ENCODE measurements at regions not wholly inside any gene's neighbourhood (a gene's known extent, or its start where the extent isn't known, plus 50 kb on each side); places are given as distances from the start of the nearest gene placed in this dataset.

DNA sequence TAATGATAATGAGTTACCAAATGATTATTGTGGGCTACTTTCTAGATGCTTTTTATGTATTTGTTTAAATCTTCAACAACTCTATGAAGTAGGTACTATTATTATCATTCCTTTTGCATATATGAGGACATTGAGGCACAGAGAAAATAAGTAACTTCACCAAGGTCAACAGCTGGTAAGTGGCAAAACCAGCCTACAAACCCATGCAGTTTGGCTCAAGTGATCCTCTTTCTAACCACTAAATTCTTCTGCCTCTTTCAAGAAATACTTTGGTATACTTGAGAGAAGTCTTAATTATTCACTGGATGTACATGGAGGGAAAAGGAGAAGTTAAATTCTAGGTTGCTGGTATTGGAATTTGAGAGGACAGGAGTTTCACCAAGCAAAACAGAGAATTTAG, 495.2 kb upstream of the CADM1 start:
- in situ Hi-C loops (cut with HindIII; ENCODE audit: low pct_unique_long_range_greater_than_20kb, low sequenced_read_pairs), result no loop called here
- BruUV-seq (replicated peaks), result no TSS peak
- TF ChIP-seq, protein P1, sequence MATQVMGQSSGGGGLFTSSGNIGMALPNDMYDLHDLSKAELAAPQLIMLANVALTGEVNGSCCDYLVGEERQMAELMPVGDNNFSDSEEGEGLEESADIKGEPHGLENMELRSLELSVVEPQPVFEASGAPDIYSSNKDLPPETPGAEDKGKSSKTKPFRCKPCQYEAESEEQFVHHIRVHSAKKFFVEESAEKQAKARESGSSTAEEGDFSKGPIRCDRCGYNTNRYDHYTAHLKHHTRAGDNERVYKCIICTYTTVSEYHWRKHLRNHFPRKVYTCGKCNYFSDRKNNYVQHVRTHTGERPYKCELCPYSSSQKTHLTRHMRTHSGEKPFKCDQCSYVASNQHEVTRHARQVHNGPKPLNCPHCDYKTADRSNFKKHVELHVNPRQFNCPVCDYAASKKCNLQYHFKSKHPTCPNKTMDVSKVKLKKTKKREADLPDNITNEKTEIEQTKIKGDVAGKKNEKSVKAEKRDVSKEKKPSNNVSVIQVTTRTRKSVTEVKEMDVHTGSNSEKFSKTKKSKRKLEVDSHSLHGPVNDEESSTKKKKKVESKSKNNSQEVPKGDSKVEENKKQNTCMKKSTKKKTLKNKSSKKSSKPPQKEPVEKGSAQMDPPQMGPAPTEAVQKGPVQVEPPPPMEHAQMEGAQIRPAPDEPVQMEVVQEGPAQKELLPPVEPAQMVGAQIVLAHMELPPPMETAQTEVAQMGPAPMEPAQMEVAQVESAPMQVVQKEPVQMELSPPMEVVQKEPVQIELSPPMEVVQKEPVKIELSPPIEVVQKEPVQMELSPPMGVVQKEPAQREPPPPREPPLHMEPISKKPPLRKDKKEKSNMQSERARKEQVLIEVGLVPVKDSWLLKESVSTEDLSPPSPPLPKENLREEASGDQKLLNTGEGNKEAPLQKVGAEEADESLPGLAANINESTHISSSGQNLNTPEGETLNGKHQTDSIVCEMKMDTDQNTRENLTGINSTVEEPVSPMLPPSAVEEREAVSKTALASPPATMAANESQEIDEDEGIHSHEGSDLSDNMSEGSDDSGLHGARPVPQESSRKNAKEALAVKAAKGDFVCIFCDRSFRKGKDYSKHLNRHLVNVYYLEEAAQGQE (IDR thresholded peaks at IDR 0.05; ENCODE audit: insufficient read depth in 1 of 2, low read depth in 2 of 2, low read length in 1 of 2), result no peak
- no peak for TF ChIP-seq TCF7L2 (IDR thresholded peaks at IDR 0.05; ENCODE audit: low read depth, low read length)
- TF ChIP-seq SIN3A (IDR thresholded peaks at IDR 0.05; ENCODE audit: borderline replicate concordance, insufficient read depth, low read depth, low read length), result no peak
- TF ChIP-seq CTCF (IDR thresholded peaks at IDR 0.05), result no peak
- TF ChIP-seq POLR2AphosphoS5 (IDR thresholded peaks at IDR 0.05; ENCODE audit: low read depth, low read length), result no peak
- no peaks in the 10 kb centered on the region for H3K36me3 ChIP-seq (ENCODE audit: control insufficient read depth, insufficient read depth, low read length)
- no peak overlapping the region for H3K27ac ChIP-seq (ENCODE audit: low read length)
- intact Hi-C loops (cut with micrococcal nuclease; ENCODE audit: unreplicated experiment), result no loop called here
- ChIA-PET CTCF (no interaction called here), POLR2A (no interaction called here)
- no peaks in the 10 kb centered on the region for H3K27me3 ChIP-seq (ENCODE audit: control insufficient read depth, insufficient read depth, low read length)
- DNase-seq (ENCODE audit: low read depth, low spot score) (no peak), ATAC-seq (no peak)
- H3K4me1 ChIP-seq (ENCODE audit: control insufficient read depth, insufficient read depth, low read length), result no peaks in the 10 kb centered on the region
- H3K9me3 ChIP-seq (ENCODE audit: control insufficient read depth, insufficient read depth, low read depth, low read length), result no peaks in the 10 kb centered on the region
- H3K4me3 ChIP-seq (ENCODE audit: low read depth in 2 of 2, low read length in 2 of 2), result no peak overlapping the region

GRCh38 chr11:115996808-115997188, 492.6 kb upstream of the CADM1 start:
- POLR2A ChIA-PET, result no interaction called here
- BruUV-seq (replicated peaks), result no TSS peak
- no peak for DNase-seq (ENCODE audit: low read depth, low spot score)
- intact Hi-C loops (cut with micrococcal nuclease; ENCODE audit: unreplicated experiment) (no loop called here), in situ Hi-C loops (cut with HindIII; ENCODE audit: low pct_unique_long_range_greater_than_20kb, low sequenced_read_pairs) (no loop called here)
- TF ChIP-seq TCF7L2 (IDR thresholded peaks at IDR 0.05; ENCODE audit: low read depth, low read length) (no peak), SIN3A (IDR thresholded peaks at IDR 0.05; ENCODE audit: borderline replicate concordance, insufficient read depth, low read depth, low read length) (no peak), POLR2AphosphoS5 (IDR thresholded peaks at IDR 0.05; ENCODE audit: low read depth, low read length) (no peak), CTCF (IDR thresholded peaks at IDR 0.05) (no peak)
- TF ChIP-seq, protein P1 (IDR thresholded peaks at IDR 0.05; ENCODE audit: insufficient read depth in 1 of 2, low read depth in 2 of 2, low read length in 1 of 2), result no peak
- CTCF ChIA-PET, result no interaction called here
- Histone ChIP-seq H3K4me1 (ENCODE audit: control insufficient read depth, insufficient read depth, low read length) (no peaks in the 10 kb centered on the region), H3K27ac (ENCODE audit: low read length) (no peak overlapping the region), H3K9me3 (ENCODE audit: control insufficient read depth, insufficient read depth, low read depth, low read length) (no peaks in the 10 kb centered on the region), H3K4me3 (ENCODE audit: low read depth in 2 of 2, low read length in 2 of 2) (no peak overlapping the region), H3K36me3 (ENCODE audit: control insufficient read depth, insufficient read depth, low read length) (no peaks in the 10 kb centered on the region), H3K27me3 (ENCODE audit: control insufficient read depth, insufficient read depth, low read length) (no peaks in the 10 kb centered on the region)
- no peak for ATAC-seq
